ENCODE measurements at regions not wholly inside any gene's neighbourhood (a gene's known extent, or its start where the extent isn't known, plus 50 kb on each side); places are given as distances from the start of the nearest gene placed in this dataset.

- TF ChIP-seq NR2C2 (IDR thresholded peaks at IDR 0.05; ENCODE audit: borderline replicate concordance, control insufficient read depth, insufficient read length, low read depth): no peak
- TF ChIP-seq POLR2AphosphoS5 (IDR thresholded peaks at IDR 0.05; ENCODE audit: low read length): no peak
- no peak for TF ChIP-seq ATF2 (IDR thresholded peaks at IDR 0.05; ENCODE audit: low read length)
- TF ChIP-seq ATF3 (IDR thresholded peaks at IDR 0.05; ENCODE audit: borderline replicate concordance, extremely low read depth, low read depth, low read length): no peak
- TF ChIP-seq FOXM1 (IDR thresholded peaks at IDR 0.05; ENCODE audit: low read depth, low read length): no peak
- no peak for TF ChIP-seq RFX5 (IDR thresholded peaks at IDR 0.05; ENCODE audit: low read depth, low read length)
- no peak for TF ChIP-seq SREBF1 (IDR thresholded peaks at IDR 0.05; ENCODE audit: low read length)
- no peak for TF ChIP-seq EGR1 (IDR thresholded peaks at IDR 0.05; ENCODE audit: borderline replicate concordance in 1 of 2, low read depth in 2 of 2, low read length in 2 of 2)
- no peak for TF ChIP-seq POLR2AphosphoS2 (IDR thresholded peaks at IDR 0.05; ENCODE audit: low read depth, low read length)
These were observed 309.3 kb downstream of the C16orf95 start for GRCh38 chr16:87007907-87008306.
